ENCODE measurements at regions not wholly inside any gene's neighbourhood (a gene's known extent, or its start where the extent isn't known, plus 50 kb on each side); places are given as distances from the start of the nearest gene placed in this dataset.

- TF ChIP-seq CHD7 (IDR thresholded peaks at IDR 0.05; ENCODE audit: insufficient replicate concordance, low read length) = no peak
- no peak for TF ChIP-seq GABPA (IDR thresholded peaks at IDR 0.05; ENCODE audit: borderline replicate concordance, insufficient read depth, low read length)
- TF ChIP-seq SIX5 (IDR thresholded peaks at IDR 0.05; ENCODE audit: low read depth, low read length) = no peak
- TF ChIP-seq CHD2 (IDR thresholded peaks at IDR 0.05; ENCODE audit: low read length) = no peak
- TF ChIP-seq SAP30 (IDR thresholded peaks at IDR 0.05; ENCODE audit: insufficient read depth, insufficient replicate concordance, low read length) = no peak
- no peak for TF ChIP-seq CHD1 (IDR thresholded peaks at IDR 0.05; ENCODE audit: low read depth, low read length)
- TF ChIP-seq MAX (IDR thresholded peaks at IDR 0.05) = no peak
- TF ChIP-seq CBX5 (IDR thresholded peaks at IDR 0.05; ENCODE audit: low read depth, low read length) = no peak
- no peak for TF ChIP-seq RAD21 (IDR thresholded peaks at IDR 0.05 in 1 of 2, conservative IDR thresholded peaks at IDR 0.05 in 1 of 2; ENCODE audit: low read depth in 2 of 2, low read length in 2 of 2)
- TF ChIP-seq E2F6 (IDR thresholded peaks at IDR 0.05) = no peak
- TF ChIP-seq CTBP2 (IDR thresholded peaks at IDR 0.05; ENCODE audit: borderline replicate concordance, insufficient read depth, insufficient read length, low read length) = no peak
These were observed 183.4 kb downstream of the PLPPR4 start (continued) for GRCh38 chr1:99447721-99448120.
